GM12872 (cell line): ENCODE measurements at regions not wholly inside any gene's neighbourhood (a gene's known extent, or its start where the extent isn't known, plus 50 kb on each side); places are given as distances from the start of the nearest gene placed in this dataset.

ENCODE experiments used
- CTCF ChIP-seq: IDR thresholded peaks from 3 replicates; pipeline ENCODE4 v1.5.1; 2011; ENCODE audit warnings: low read depth, mild to moderate bottlenecking, low read length, moderate library complexity; ENCODE audit not compliant: insufficient read depth

- no peak for TF ChIP-seq CTCF
Observed at GRCh38 chr4:114251020-114251419, 271.6 kb upstream of the ARSJ start.

GRCh38 chr4:114252499-114252898 lies 273.1 kb upstream of the ARSJ start:
- TF ChIP-seq CTCF = no peak

GRCh38 chr4:114257501-114257900 lies 278.1 kb upstream of the ARSJ start:
- no peak for TF ChIP-seq CTCF

GRCh38 chr4:114263233-114263632 lies 283.8 kb upstream of the ARSJ start:
- TF ChIP-seq CTCF = no peak

GRCh38 chr4:114264452-114264851 lies 285.0 kb upstream of the ARSJ start:
- no peak for TF ChIP-seq CTCF

- no peak for TF ChIP-seq CTCF
Observed at GRCh38 chr4:114264877-114265291, 285.4 kb upstream of the ARSJ start.

- TF ChIP-seq CTCF = no peak
Observed at GRCh38 chr4:114265342-114265741, 285.9 kb upstream of the ARSJ start.

- TF ChIP-seq CTCF = no peak
Observed at GRCh38 chr4:114267976-114268375, 288.5 kb upstream of the ARSJ start.
